ENCODE measurements at regions not wholly inside any gene's neighbourhood (a gene's known extent, or its start where the extent isn't known, plus 50 kb on each side); places are given as distances from the start of the nearest gene placed in this dataset.

DNA sequence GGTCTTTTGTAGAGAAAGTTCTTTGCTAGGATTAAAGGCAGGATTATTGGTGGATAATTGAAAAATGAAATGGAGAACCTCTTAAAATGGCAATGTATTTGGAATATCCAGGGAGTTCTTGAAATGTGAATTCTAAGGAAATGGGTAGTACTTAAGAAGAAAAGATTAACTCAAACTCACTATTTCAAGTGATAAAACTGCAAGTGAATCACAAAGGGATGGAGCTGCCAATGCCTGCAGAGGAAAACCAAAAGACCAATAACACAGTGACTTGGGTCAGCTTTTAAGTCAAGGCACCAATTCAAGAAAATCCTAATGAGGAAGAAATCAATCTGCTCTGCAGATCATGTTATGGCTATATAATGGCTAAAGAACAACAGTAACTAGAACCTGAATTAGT is 67.6 kb upstream of the ETAA1 start:
- no peak for TF ChIP-seq BHLHE40 (IDR thresholded peaks at IDR 0.05; ENCODE audit: low read depth, low read length)
- no peak for TF ChIP-seq RFX5 (IDR thresholded peaks at IDR 0.05; ENCODE audit: low read depth, low read length)
- TF ChIP-seq POLR2A (IDR thresholded peaks at IDR 0.05; ENCODE audit: low read depth, low read length) = no peak
- no peak for TF ChIP-seq SMC3 (IDR thresholded peaks at IDR 0.05; ENCODE audit: low read depth, low read length)
- TF ChIP-seq, protein P1, sequence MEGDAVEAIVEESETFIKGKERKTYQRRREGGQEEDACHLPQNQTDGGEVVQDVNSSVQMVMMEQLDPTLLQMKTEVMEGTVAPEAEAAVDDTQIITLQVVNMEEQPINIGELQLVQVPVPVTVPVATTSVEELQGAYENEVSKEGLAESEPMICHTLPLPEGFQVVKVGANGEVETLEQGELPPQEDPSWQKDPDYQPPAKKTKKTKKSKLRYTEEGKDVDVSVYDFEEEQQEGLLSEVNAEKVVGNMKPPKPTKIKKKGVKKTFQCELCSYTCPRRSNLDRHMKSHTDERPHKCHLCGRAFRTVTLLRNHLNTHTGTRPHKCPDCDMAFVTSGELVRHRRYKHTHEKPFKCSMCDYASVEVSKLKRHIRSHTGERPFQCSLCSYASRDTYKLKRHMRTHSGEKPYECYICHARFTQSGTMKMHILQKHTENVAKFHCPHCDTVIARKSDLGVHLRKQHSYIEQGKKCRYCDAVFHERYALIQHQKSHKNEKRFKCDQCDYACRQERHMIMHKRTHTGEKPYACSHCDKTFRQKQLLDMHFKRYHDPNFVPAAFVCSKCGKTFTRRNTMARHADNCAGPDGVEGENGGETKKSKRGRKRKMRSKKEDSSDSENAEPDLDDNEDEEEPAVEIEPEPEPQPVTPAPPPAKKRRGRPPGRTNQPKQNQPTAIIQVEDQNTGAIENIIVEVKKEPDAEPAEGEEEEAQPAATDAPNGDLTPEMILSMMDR (conservative IDR thresholded peaks at IDR 0.05; ENCODE audit: low read depth, low read length) = no peak
- no peak for TF ChIP-seq CEBPB (IDR thresholded peaks at IDR 0.05; ENCODE audit: low read depth, low read length)
- no peak for TF ChIP-seq RCOR1 (IDR thresholded peaks at IDR 0.05; ENCODE audit: insufficient replicate concordance, low read length)
- TF ChIP-seq MXI1 (IDR thresholded peaks at IDR 0.05; ENCODE audit: borderline replicate concordance, low read depth, low read length) = no peak
- TF ChIP-seq, protein P2, sequence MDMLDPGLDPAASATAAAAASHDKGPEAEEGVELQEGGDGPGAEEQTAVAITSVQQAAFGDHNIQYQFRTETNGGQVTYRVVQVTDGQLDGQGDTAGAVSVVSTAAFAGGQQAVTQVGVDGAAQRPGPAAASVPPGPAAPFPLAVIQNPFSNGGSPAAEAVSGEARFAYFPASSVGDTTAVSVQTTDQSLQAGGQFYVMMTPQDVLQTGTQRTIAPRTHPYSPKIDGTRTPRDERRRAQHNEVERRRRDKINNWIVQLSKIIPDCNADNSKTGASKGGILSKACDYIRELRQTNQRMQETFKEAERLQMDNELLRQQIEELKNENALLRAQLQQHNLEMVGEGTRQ (IDR thresholded peaks at IDR 0.05; ENCODE audit: low read depth, low read length) = no peak
- no peak for TF ChIP-seq RAD21 (IDR thresholded peaks at IDR 0.05; ENCODE audit: low read length)

Data from IMR-90 (cell line).